Midbrain (tissue), 1 donor: ENCODE measurements at regions not wholly inside any gene's neighbourhood (a gene's known extent, or its start where the extent isn't known, plus 50 kb on each side); places are given as distances from the start of the nearest gene placed in this dataset.

Experiments
- DNase-seq: peaks from one replicate; lab custom pipeline; 2025; lab: John Stamatoyannopoulos, UW

- DNase-seq, result no peak
Observed at GRCh38 chr6:12221856-12222255, 68.3 kb upstream of the EDN1 start.

- DNase-seq, result no peak
Observed at GRCh38 chr6:12222405-12223366, 67.5 kb upstream of the EDN1 start.

GRCh38 chr6:12223383-12223782 is 66.8 kb upstream of the EDN1 start:
- no peak for DNase-seq

- no peak for DNase-seq
Observed at GRCh38 chr6:12224251-12224650, 65.9 kb upstream of the EDN1 start.

DNA sequence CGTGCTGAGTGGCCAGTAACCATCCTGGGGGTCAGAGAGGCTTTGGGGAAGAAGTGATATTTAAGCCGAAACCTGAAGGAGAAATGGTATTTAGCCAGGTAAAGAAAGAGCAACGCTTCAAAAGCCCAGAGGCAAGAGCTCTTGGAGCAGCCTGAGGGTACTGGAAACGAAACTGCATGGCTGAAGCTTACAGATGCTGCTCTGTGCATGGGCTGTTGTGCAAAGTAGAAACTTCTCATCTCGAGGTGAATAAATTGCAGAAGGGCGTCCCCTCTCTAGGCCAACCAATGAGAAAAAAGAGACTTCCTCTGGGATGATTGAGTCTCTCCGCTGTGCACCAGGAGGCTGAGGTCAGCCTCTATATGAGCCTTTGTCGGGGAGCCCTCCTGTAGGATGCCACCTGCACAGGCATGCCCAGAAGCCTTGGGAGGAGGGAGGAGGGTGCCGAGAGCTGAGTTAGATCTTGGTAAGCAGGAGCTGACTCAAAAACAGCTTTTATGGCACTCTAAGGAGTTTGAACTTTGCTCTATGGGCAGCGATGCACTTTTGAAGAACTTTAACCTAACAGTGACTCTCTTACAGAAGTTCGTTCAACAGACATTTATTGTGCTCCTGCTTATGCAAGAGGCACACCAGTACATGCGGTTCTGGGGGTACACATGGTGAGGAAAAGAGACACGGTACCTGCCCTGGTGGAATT is 61.6 kb upstream of the EDN1 start:
- no peak for DNase-seq

GRCh38 chr6:12229332-12229731 is 60.8 kb upstream of the EDN1 start:
- no peak for DNase-seq

- DNase-seq, result no peak
Observed at GRCh38 chr6:12230523-12230922, 59.6 kb upstream of the EDN1 start.

DNA sequence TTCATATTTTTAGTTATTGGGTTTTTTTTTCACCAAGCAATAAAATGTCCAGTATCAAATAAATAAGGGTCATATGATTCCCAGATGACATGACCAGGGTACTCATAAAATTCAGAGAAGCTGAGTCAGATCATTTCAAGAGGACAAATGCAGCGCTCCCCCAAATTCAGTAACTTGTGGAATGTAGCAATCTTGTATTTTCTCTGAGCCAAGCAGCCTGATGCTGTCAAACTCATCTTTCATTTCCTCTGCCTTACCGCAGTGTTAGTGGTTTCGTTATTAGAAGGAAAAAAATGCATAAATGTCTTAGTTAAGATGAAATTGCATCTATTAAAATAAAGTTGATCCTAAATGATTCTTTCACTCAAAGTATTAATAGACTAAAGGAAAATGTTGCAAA is 57.8 kb upstream of the EDN1 start:
- DNase-seq, result no peak

GRCh38 chr6:12232821-12233220 is 57.3 kb upstream of the EDN1 start:
- DNase-seq, result no peak

DNA sequence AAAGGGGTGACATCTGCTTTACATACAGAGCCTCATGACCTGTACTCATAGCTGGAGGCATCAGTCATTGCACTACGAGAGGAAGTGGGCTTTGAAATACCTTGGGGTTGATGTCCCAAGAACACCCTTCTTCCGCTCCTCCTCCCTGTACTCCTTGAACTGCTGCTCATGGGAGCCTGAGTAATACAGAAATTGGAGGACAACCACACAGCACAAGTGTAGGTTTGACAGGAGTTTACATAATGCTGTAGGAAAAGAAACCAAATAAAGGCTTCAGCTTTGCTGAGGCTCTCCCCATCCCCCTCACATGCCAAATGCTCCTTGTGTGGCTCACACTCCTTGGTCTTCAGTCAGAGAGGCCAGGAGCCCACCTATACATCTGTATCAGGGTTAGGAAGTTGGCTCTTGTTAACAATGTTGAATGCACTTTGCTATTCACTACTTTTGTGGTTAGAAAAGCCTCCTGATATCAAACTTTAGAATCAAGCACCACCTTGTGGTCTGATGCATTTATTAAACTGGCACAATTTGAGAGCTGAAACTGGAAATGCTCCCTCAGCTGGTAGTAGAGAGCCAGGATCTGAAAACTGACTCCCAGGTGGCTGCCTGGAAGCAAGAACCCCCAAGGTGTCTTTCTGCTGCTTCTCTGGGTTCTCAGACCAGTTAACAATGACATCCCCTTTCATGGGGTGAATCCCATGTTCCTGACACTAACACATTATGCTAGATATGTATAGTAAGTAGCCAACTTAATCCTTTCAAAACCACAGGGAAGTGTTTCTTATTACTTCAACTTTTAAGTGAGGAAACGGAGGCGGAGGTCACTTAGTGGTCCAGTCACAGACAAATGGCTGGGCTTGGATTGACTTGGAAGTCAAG is 56.2 kb upstream of the EDN1 start:
- peak; percentile 88 for DNase-seq

DNA sequence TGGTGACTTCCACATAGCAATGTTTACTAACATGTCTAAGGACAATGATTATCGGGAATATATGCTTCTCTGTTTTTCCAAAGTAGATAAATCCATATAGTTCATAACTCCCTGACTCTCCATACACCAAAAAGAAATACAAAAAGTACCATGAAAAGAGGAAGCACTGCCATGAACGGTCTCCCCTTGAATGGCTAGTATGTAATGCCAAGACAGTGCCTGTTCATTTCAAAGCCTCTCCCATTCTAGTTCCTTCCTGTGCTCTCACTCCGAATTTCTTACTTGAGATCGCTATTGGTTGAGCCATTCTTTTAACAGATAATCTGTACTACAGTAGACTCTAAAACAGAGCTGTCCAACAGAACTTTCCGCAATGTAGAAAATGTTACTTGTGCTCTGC is 54.8 kb upstream of the EDN1 start:
- DNase-seq, result no peak

DNA sequence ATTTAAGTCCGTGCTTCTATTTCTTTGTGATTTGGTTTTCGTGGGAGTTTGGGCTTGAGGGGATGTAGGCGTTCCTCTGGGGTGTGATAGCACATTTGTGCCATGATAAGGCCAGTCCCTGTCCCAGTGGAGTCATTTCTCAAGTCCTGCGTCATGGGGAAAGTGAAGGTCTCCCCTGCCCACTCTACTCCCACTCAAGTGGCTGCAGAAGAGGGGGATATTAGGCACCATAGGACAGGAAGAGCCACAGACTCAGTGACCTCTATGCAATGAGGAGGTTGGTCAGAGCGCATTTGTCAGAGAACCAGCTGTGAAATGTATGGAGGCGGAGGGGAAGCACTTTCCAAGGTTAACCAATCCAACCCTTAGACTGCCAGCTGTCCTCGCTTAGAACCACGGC is 51.9 kb upstream of the EDN1 start:
- no peak for DNase-seq
